ENCODE measurements at regions not wholly inside any gene's neighbourhood (a gene's known extent, or its start where the extent isn't known, plus 50 kb on each side); places are given as distances from the start of the nearest gene placed in this dataset.
"Not testable (repeated sequence)": the region's sequence is repeated elsewhere in the genome, so short reads cannot be mapped to it uniquely, and the experiment has no call there.

- H3K4me3 ChIP-seq (ENCODE audit: low read length), result no peak overlapping the region
- TF ChIP-seq CTCF (conservative IDR thresholded peaks at IDR 0.05; ENCODE audit: low read length), result no peak
- DNase-seq (ENCODE audit: low read depth), result no peak
Observed at GRCh38 chr2:207229161-207229560, 63.4 kb upstream of the KLF7 start.

- no peak for DNase-seq (ENCODE audit: low read depth)
- TF ChIP-seq CTCF (conservative IDR thresholded peaks at IDR 0.05; ENCODE audit: low read length), result peak; percentile 45
- no peak overlapping the region for H3K4me3 ChIP-seq (ENCODE audit: low read length)
Observed at GRCh38 chr2:207230261-207231105, 64.7 kb upstream of the KLF7 start.

- TF ChIP-seq CTCF (conservative IDR thresholded peaks at IDR 0.05; ENCODE audit: low read length), result no peak
- peak; percentile 31 for DNase-seq (ENCODE audit: low read depth)
- H3K4me3 ChIP-seq (ENCODE audit: low read length), result no peak overlapping the region
Observed at GRCh38 chr2:207231106-207231865, 65.5 kb upstream of the KLF7 start.

GRCh38 chr2:207231967-207232366, 66.2 kb upstream of the KLF7 start:
- no peak for TF ChIP-seq CTCF (conservative IDR thresholded peaks at IDR 0.05; ENCODE audit: low read length)
- no peak overlapping the region for H3K4me3 ChIP-seq (ENCODE audit: low read length)
- DNase-seq (ENCODE audit: low read depth), result peak; percentile 87

GRCh38 chr2:207233141-207233540, 67.4 kb upstream of the KLF7 start:
- H3K4me3 ChIP-seq (ENCODE audit: low read length); DNase-seq (ENCODE audit: low read depth): not testable (repeated sequence)

GRCh38 chr2:207233731-207234130, 68.0 kb upstream of the KLF7 start:
- no peak overlapping the region for H3K4me3 ChIP-seq (ENCODE audit: low read length)
- DNase-seq (ENCODE audit: low read depth), result no peak
- TF ChIP-seq CTCF (conservative IDR thresholded peaks at IDR 0.05; ENCODE audit: low read length), result no peak

- no peak overlapping the region for H3K4me3 ChIP-seq (ENCODE audit: low read length)
- TF ChIP-seq CTCF (conservative IDR thresholded peaks at IDR 0.05; ENCODE audit: low read length), result no peak
- no peak for DNase-seq (ENCODE audit: low read depth)
Observed at GRCh38 chr2:207235621-207236020, 69.9 kb upstream of the KLF7 start.
